HG02852 (cell line): ENCODE measurements at regions not wholly inside any gene's neighbourhood (a gene's known extent, or its start where the extent isn't known, plus 50 kb on each side); places are given as distances from the start of the nearest gene placed in this dataset.
"Not testable (repeated sequence)": the region's sequence is repeated elsewhere in the genome, so short reads cannot be mapped to it uniquely, and the experiment has no call there.

Experiments
- ATAC-seq: cut with Tn5 transposase; IDR thresholded peaks from one replicate; pipeline ENCODE4 v1.9.1; 2021; ENCODE audit warnings: mild to moderate bottlenecking, moderate library complexity; ENCODE audit not compliant: unreplicated experiment

GRCh38 chr2:87258887-87259286 lies 237.2 kb upstream of the PLGLB1 start:
- not testable (repeated sequence) for ATAC-seq

- not testable (repeated sequence) for ATAC-seq
Observed at GRCh38 chr2:87262184-87262702, 240.6 kb upstream of the PLGLB1 start.

GRCh38 chr2:87263868-87264518 lies 242.3 kb upstream of the PLGLB1 start:
- ATAC-seq: not testable (repeated sequence)

- ATAC-seq: not testable (repeated sequence)
Observed at GRCh38 chr2:87275192-87275591, 253.5 kb upstream of the PLGLB1 start.

- ATAC-seq: not testable (repeated sequence)
Observed at GRCh38 chr2:87275974-87276629, 254.5 kb upstream of the PLGLB1 start.

GRCh38 chr2:87276673-87277072 lies 255.0 kb upstream of the PLGLB1 start:
- ATAC-seq: not testable (repeated sequence)

- ATAC-seq: not testable (repeated sequence)
Observed at GRCh38 chr2:87277734-87278133, 256.1 kb upstream of the PLGLB1 start.

GRCh38 chr2:87280596-87281355 lies 259.1 kb upstream of the PLGLB1 start:
- not testable (repeated sequence) for ATAC-seq

GRCh38 chr2:87283735-87284470 lies 262.3 kb upstream of the PLGLB1 start:
- not testable (repeated sequence) for ATAC-seq

GRCh38 chr2:87284471-87284772 lies 262.8 kb upstream of the PLGLB1 start:
- not testable (repeated sequence) for ATAC-seq

GRCh38 chr2:87285139-87285538 lies 263.5 kb upstream of the PLGLB1 start:
- not testable (repeated sequence) for ATAC-seq

GRCh38 chr2:87290566-87291307 lies 269.1 kb upstream of the PLGLB1 start:
- ATAC-seq: peak; percentile 92

- not testable (repeated sequence) for ATAC-seq
Observed at GRCh38 chr2:87291400-87292200, 270.0 kb upstream of the PLGLB1 start.

- ATAC-seq: not testable (repeated sequence)
Observed at GRCh38 chr2:87293931-87294594, 272.4 kb upstream of the PLGLB1 start.

- ATAC-seq: not testable (repeated sequence)
Observed at GRCh38 chr2:87295135-87295534, 273.5 kb upstream of the PLGLB1 start.

- ATAC-seq: not testable (repeated sequence)
Observed at GRCh38 chr2:87301349-87301748, 279.7 kb upstream of the PLGLB1 start.

- ATAC-seq: not testable (repeated sequence)
Observed at GRCh38 chr2:87301871-87302270, 280.2 kb upstream of the PLGLB1 start.

GRCh38 chr2:87308621-87309020 lies 287.0 kb upstream of the PLGLB1 start:
- not testable (repeated sequence) for ATAC-seq

- ATAC-seq: not testable (repeated sequence)
Observed at GRCh38 chr2:87309785-87310184, 288.1 kb upstream of the PLGLB1 start.
